BLaER1 (cell line): ENCODE measurements at regions not wholly inside any gene's neighbourhood (a gene's known extent, or its start where the extent isn't known, plus 50 kb on each side); places are given as distances from the start of the nearest gene placed in this dataset.
"Not testable (repeated sequence)": the region's sequence is repeated elsewhere in the genome, so short reads cannot be mapped to it uniquely, and the experiment has no call there.

ENCODE experiments used
- H3K27ac ChIP-seq: shearing (Covaris generic); formaldehyde crosslinking; 2 replicates; pipeline ENCODE4 v1.8.1; 2022
- H3K27me3 ChIP-seq: shearing (Covaris generic); formaldehyde crosslinking; 2 replicates; pipeline ENCODE4 v1.8.1; 2022
- H3K36me3 ChIP-seq: shearing (Covaris generic); formaldehyde crosslinking; 2 replicates; pipeline ENCODE4 v1.8.1; 2022
- H3K4me1 ChIP-seq: shearing (Covaris generic); formaldehyde crosslinking; 2 replicates; pipeline ENCODE4 v1.8.1; 2022
- H3K4me2 ChIP-seq: shearing (Covaris generic); formaldehyde crosslinking; 2 replicates; pipeline ENCODE4 v1.8.1; 2022
- H3K4me3 ChIP-seq: shearing (Covaris generic); formaldehyde crosslinking; 2 replicates; pipeline ENCODE4 v1.8.1; 2022
- H3K9ac ChIP-seq: shearing (Covaris generic); formaldehyde crosslinking; 2 replicates; pipeline ENCODE4 v1.8.1; 2022
- H3K9me3 ChIP-seq: shearing (Covaris generic); formaldehyde crosslinking; 2 replicates; pipeline ENCODE4 v1.8.1; 2022
- H4K20me1 ChIP-seq: shearing (Covaris generic); formaldehyde crosslinking; 2 replicates; pipeline ENCODE4 v1.8.1; 2022
- Cebpa-rat ChIP-seq: shearing (Covaris generic); IDR thresholded peaks from 2 replicates; pipeline ENCODE4 v1.8.1; 2022

GRCh38 chr11:23317816-23318215 is 457.5 kb upstream of the CCDC179 start:
- Histone ChIP-seq H3K4me3 (no peak overlapping the region), H3K9ac (no peak overlapping the region), H3K27ac (no peak overlapping the region), H3K36me3 (no peaks in the 10 kb centered on the region), H3K4me1 (no peaks in the 10 kb centered on the region), H3K9me3 (peaks cover 5% of the 10 kb centered on the region; the same call in 1 of the 2 replicates), H4K20me1 (no peaks in the 10 kb centered on the region), H3K4me2 (no peak overlapping the region), H3K27me3 (no peaks in the 10 kb centered on the region)
- TF ChIP-seq Cebpa-rat: no peak

- Histone ChIP-seq H3K27me3 (no peaks in the 10 kb centered on the region), H3K4me3 (no peak overlapping the region), H3K27ac (no peak overlapping the region), H3K4me2 (no peak overlapping the region), H3K9ac (no peak overlapping the region), H3K4me1 (no peaks in the 10 kb centered on the region), H3K9me3 (peaks cover 5% of the 10 kb centered on the region; the same call in 1 of the 2 replicates), H3K36me3 (no peaks in the 10 kb centered on the region), H4K20me1 (no peaks in the 10 kb centered on the region)
- TF ChIP-seq Cebpa-rat: no peak
Observed at GRCh38 chr11:23318670-23319069, 458.4 kb upstream of the CCDC179 start.

- no peak for TF ChIP-seq Cebpa-rat
- no peak overlapping the region for H3K4me2 ChIP-seq
- H3K27ac ChIP-seq: no peak overlapping the region
- H3K27me3 ChIP-seq: no peaks in the 10 kb centered on the region
- H3K4me1 ChIP-seq: no peaks in the 10 kb centered on the region
- no peak overlapping the region for H3K4me3 ChIP-seq
- H3K9me3 ChIP-seq: peaks cover 5% of the 10 kb centered on the region; the same call in 1 of the 2 replicates
- H4K20me1 ChIP-seq: no peaks in the 10 kb centered on the region
- no peak overlapping the region for H3K9ac ChIP-seq
- H3K36me3 ChIP-seq: no peaks in the 10 kb centered on the region
Observed at GRCh38 chr11:23320131-23320530, 459.9 kb upstream of the CCDC179 start.

GRCh38 chr11:23335586-23335985 is 475.3 kb upstream of the CCDC179 start:
- not testable (repeated sequence) for H3K9me3 ChIP-seq, H3K27me3 ChIP-seq, H3K4me2 ChIP-seq, H3K36me3 ChIP-seq, H3K27ac ChIP-seq, H3K9ac ChIP-seq, H4K20me1 ChIP-seq, H3K4me3 ChIP-seq
- H3K4me1 ChIP-seq: peaks cover 18% of the 10 kb centered on the region

- peaks cover 18% of the 10 kb centered on the region for H3K4me1 ChIP-seq
- H4K20me1 ChIP-seq: no peaks in the 10 kb centered on the region
- TF ChIP-seq Cebpa-rat: no peak
- H3K4me3 ChIP-seq: no peak overlapping the region
- no peaks in the 10 kb centered on the region for H3K27me3 ChIP-seq
- no peaks in the 10 kb centered on the region for H3K9me3 ChIP-seq
- H3K9ac ChIP-seq: no peak overlapping the region
- H3K36me3 ChIP-seq: no peaks in the 10 kb centered on the region
- no peak overlapping the region for H3K27ac ChIP-seq
- no peak overlapping the region for H3K4me2 ChIP-seq
Observed at GRCh38 chr11:23336961-23337360, 476.7 kb upstream of the CCDC179 start.

- H3K27ac ChIP-seq: no peak overlapping the region
- H3K36me3 ChIP-seq: no peaks in the 10 kb centered on the region
- H3K4me2 ChIP-seq: no peak overlapping the region
- no peaks in the 10 kb centered on the region for H3K4me1 ChIP-seq
- no peak overlapping the region for H3K9ac ChIP-seq
- H3K27me3 ChIP-seq: no peaks in the 10 kb centered on the region
- no peak for TF ChIP-seq Cebpa-rat
- no peak overlapping the region for H3K4me3 ChIP-seq
- H3K9me3 ChIP-seq: no peaks in the 10 kb centered on the region
- H4K20me1 ChIP-seq: no peaks in the 10 kb centered on the region
Observed at GRCh38 chr11:23353611-23354010, 493.3 kb upstream of the CCDC179 start.

GRCh38 chr11:23359297-23359696 is 499.0 kb upstream of the CCDC179 start:
- Histone ChIP-seq H3K4me2 (no peak overlapping the region), H3K27ac (no peak overlapping the region), H3K27me3 (no peaks in the 10 kb centered on the region), H3K36me3 (no peaks in the 10 kb centered on the region), H3K9ac (no peak overlapping the region), H3K9me3 (no peaks in the 10 kb centered on the region), H3K4me1 (no peaks in the 10 kb centered on the region), H3K4me3 (no peak overlapping the region), H4K20me1 (no peaks in the 10 kb centered on the region)
- no peak for TF ChIP-seq Cebpa-rat

- no peaks in the 10 kb centered on the region for H3K4me1 ChIP-seq
- no peak overlapping the region for H3K27ac ChIP-seq
- no peak for TF ChIP-seq Cebpa-rat
- no peaks in the 10 kb centered on the region for H3K27me3 ChIP-seq
- no peaks in the 10 kb centered on the region for H3K9me3 ChIP-seq
- no peak overlapping the region for H3K9ac ChIP-seq
- no peaks in the 10 kb centered on the region for H3K36me3 ChIP-seq
- no peak overlapping the region for H3K4me3 ChIP-seq
- no peaks in the 10 kb centered on the region for H4K20me1 ChIP-seq
- H3K4me2 ChIP-seq: no peak overlapping the region
Observed at GRCh38 chr11:23364076-23364475, 503.8 kb upstream of the CCDC179 start.

GRCh38 chr11:23370580-23371275 is 510.5 kb upstream of the CCDC179 start:
- TF ChIP-seq Cebpa-rat: no peak

GRCh38 chr11:23377909-23378308 is 517.6 kb upstream of the CCDC179 start:
- TF ChIP-seq Cebpa-rat: no peak
- Histone ChIP-seq H3K4me2 (no peak overlapping the region), H3K9ac (no peak overlapping the region), H3K9me3 (no peaks in the 10 kb centered on the region), H3K36me3 (no peaks in the 10 kb centered on the region), H3K27me3 (no peaks in the 10 kb centered on the region), H3K27ac (no peak overlapping the region), H3K4me1 (no peaks in the 10 kb centered on the region), H3K4me3 (no peak overlapping the region), H4K20me1 (no peaks in the 10 kb centered on the region)

More at GRCh38 chr11:23370580-23371275, 510.5 kb upstream of the CCDC179 start:
- H3K27ac ChIP-seq: no peak overlapping the region
- H4K20me1 ChIP-seq: no peaks in the 10 kb centered on the region
- no peaks in the 10 kb centered on the region for H3K27me3 ChIP-seq
- no peaks in the 10 kb centered on the region for H3K36me3 ChIP-seq
- H3K4me3 ChIP-seq: no peak overlapping the region
- no peak overlapping the region for H3K4me2 ChIP-seq
- H3K9ac ChIP-seq: no peak overlapping the region
- no peaks in the 10 kb centered on the region for H3K4me1 ChIP-seq
- no peaks in the 10 kb centered on the region for H3K9me3 ChIP-seq

GRCh38 chr11:23391031-23391430 is 530.8 kb upstream of the CCDC179 start:
- Histone ChIP-seq H3K27ac (no peak overlapping the region), H3K9me3 (no peaks in the 10 kb centered on the region), H3K27me3 (no peaks in the 10 kb centered on the region), H3K9ac (no peak overlapping the region), H3K4me1 (no peaks in the 10 kb centered on the region), H3K4me2 (no peak overlapping the region), H3K4me3 (no peak overlapping the region), H3K36me3 (no peaks in the 10 kb centered on the region), H4K20me1 (no peaks in the 10 kb centered on the region)
- no peak for TF ChIP-seq Cebpa-rat
